Smooth muscle cell (in vitro differentiated cells): ENCODE measurements at regions not wholly inside any gene's neighbourhood (a gene's known extent, or its start where the extent isn't known, plus 50 kb on each side); places are given as distances from the start of the nearest gene placed in this dataset.

Source experiments
- DNase-seq: peaks from one replicate; lab custom pipeline; 2025; ENCODE audit not compliant: unreplicated experiment; lab: John Stamatoyannopoulos, UW
- H2AFZ ChIP-seq: fragments of 200-600 bp; sonication (generic); 2 replicates; pipeline ENCODE4 v1.6.0; 2016; ENCODE audit warnings: antibody characterized with exemption, low read depth, mild to moderate bottlenecking
- H3F3A ChIP-seq: fragments of 200-600 bp; sonication (generic); 2 replicates; pipeline ENCODE4 v1.6.0; 2017; ENCODE audit warnings: antibody characterized with exemption, low read depth
- H3K27ac ChIP-seq: fragments of 200-600 bp; sonication (generic); 2 replicates; pipeline ENCODE4 v1.5.1; 2016; ENCODE audit warnings: low read depth, mild to moderate bottlenecking
- H3K27me3 ChIP-seq: fragments of 200-600 bp; sonication (generic); 2 replicates; pipeline ENCODE4 v1.6.1; 2016; ENCODE audit warnings: low read depth, mild to moderate bottlenecking
- H3K36me3 ChIP-seq: fragments of 200-600 bp; sonication (generic); 2 replicates; pipeline ENCODE4 v1.5.1; 2016; ENCODE audit warnings: low read depth
- H3K4me1 ChIP-seq: fragments of 200-600 bp; sonication (generic); 2 replicates; pipeline ENCODE4 v1.5.1; 2016; ENCODE audit warnings: low read depth
- H3K4me2 ChIP-seq: fragments of 200-600 bp; sonication (generic); 2 replicates; pipeline ENCODE4 v1.6.0; 2016; ENCODE audit warnings: mild to moderate bottlenecking
- H3K4me3 ChIP-seq: fragments of 200-600 bp; sonication (generic); 2 replicates; pipeline ENCODE4 v1.5.1; 2016; ENCODE audit warnings: mild to moderate bottlenecking
- H3K79me2 ChIP-seq: fragments of 200-600 bp; sonication (generic); 2 replicates; pipeline ENCODE4 v1.6.0; 2016; ENCODE audit warnings: low read depth, mild to moderate bottlenecking
- H3K9ac ChIP-seq: fragments of 200-600 bp; sonication (generic); 2 replicates; pipeline ENCODE4 v1.6.0; 2016; ENCODE audit warnings: low read depth
- H3K9me3 ChIP-seq: fragments of 200-600 bp; sonication (generic); replicated peaks from 2 replicates; pipeline ENCODE4 v1.5.1; 2016; ENCODE audit warnings: low read depth
- H4K20me1 ChIP-seq: fragments of 200-600 bp; sonication (generic); 2 replicates; pipeline ENCODE4 v1.6.0; 2016; ENCODE audit warnings: low read depth
- CTCF ChIP-seq: fragments of 200-600 bp; sonication (generic); IDR thresholded peaks from 2 replicates; pipeline ENCODE4 v1.5.1; 2017; ENCODE audit warnings: borderline replicate concordance, mild to moderate bottlenecking, antibody characterized with exemption; ENCODE audit not compliant: insufficient read depth, poor library complexity, severe bottlenecking
- WGBS: methylation state at CpG from one replicate; pipeline ENCODE4 v1.1.7; 2016; ENCODE audit warnings: low lambda C conversion rate; 5-methylcytosine and 5-hydroxymethylcytosine counted together

- no peaks in the 10 kb centered on the region for H3K9me3 ChIP-seq
- no peaks in the 10 kb centered on the region for H3F3A ChIP-seq
- no peak for DNase-seq
- peaks cover 8% of the 10 kb centered on the region for H3K4me1 ChIP-seq
- H3K36me3 ChIP-seq = no peaks in the 10 kb centered on the region
- H4K20me1 ChIP-seq = no peaks in the 10 kb centered on the region
- H2AFZ ChIP-seq = no peak overlapping the region
- no peak for TF ChIP-seq CTCF
- H3K9ac ChIP-seq = no peak overlapping the region
- no peak overlapping the region for H3K27ac ChIP-seq
- H3K4me2 ChIP-seq = no peak overlapping the region
- H3K27me3 ChIP-seq = no peaks in the 10 kb centered on the region
- no peak overlapping the region for H3K4me3 ChIP-seq
- no peaks in the 10 kb centered on the region for H3K79me2 ChIP-seq
Measured at GRCh38 chr3:182668974-182669373, 124.3 kb upstream of the ATP11B start.

DNA sequence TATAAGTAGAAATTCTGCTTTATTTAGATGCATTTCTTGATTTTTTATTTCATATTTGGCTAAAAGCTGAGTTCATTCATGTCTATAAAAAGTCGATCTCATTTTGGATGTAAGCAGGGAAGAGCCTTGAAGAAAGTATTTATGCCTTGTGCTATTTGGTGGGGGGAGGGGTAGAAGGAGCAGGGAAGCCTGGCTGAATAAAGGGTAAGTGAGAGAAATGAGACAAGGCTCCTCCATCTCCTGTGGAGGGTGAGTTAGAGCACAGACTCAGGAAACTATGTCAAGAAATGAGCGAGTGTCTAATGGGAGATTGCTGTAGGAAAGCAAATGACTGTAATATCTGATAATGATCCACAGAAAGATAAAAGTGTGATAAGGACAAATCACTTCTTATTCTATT is 121.8 kb upstream of the ATP11B start:
- Histone ChIP-seq H3K9me3 (no peaks in the 10 kb centered on the region), H3K4me3 (no peak overlapping the region), H3K79me2 (no peaks in the 10 kb centered on the region), H2AFZ (no peak overlapping the region), H3K27me3 (peaks cover 11% of the 10 kb centered on the region), H3F3A (no peaks in the 10 kb centered on the region), H3K4me2 (no peak overlapping the region), H3K9ac (no peak overlapping the region), H3K27ac (no peak overlapping the region), H4K20me1 (no peaks in the 10 kb centered on the region), H3K36me3 (no peaks in the 10 kb centered on the region), H3K4me1 (peaks cover 8% of the 10 kb centered on the region)
- no peak for TF ChIP-seq CTCF
- no peak for DNase-seq
- 86% methylated on average over 2 of the region's 2 CpGs for WGBS

GRCh38 chr3:182671942-182672341 is 121.4 kb upstream of the ATP11B start:
- no peak for DNase-seq
- Histone ChIP-seq H3K27me3 (peaks cover 11% of the 10 kb centered on the region), H3K27ac (no peak overlapping the region), H4K20me1 (no peaks in the 10 kb centered on the region), H3K79me2 (no peaks in the 10 kb centered on the region), H2AFZ (no peak overlapping the region), H3K4me2 (no peak overlapping the region), H3K9me3 (no peaks in the 10 kb centered on the region), H3K4me1 (peaks cover 8% of the 10 kb centered on the region), H3K36me3 (no peaks in the 10 kb centered on the region), H3K4me3 (no peak overlapping the region), H3F3A (no peaks in the 10 kb centered on the region), H3K9ac (no peak overlapping the region)
- 68% methylated on average over 5 of the region's 5 CpGs for WGBS
- TF ChIP-seq CTCF = no peak

- no peaks in the 10 kb centered on the region for H3K36me3 ChIP-seq
- H3K27ac ChIP-seq = no peak overlapping the region
- H3K9me3 ChIP-seq = no peaks in the 10 kb centered on the region
- H3K4me1 ChIP-seq = peaks cover 8% of the 10 kb centered on the region
- no peaks in the 10 kb centered on the region for H4K20me1 ChIP-seq
- WGBS = 88% methylated on average over 3 of the region's 3 CpGs
- no peak for DNase-seq
- H2AFZ ChIP-seq = no peak overlapping the region
- H3K27me3 ChIP-seq = peaks cover 11% of the 10 kb centered on the region
- H3K4me2 ChIP-seq = no peak overlapping the region
- no peak overlapping the region for H3K4me3 ChIP-seq
- H3F3A ChIP-seq = no peaks in the 10 kb centered on the region
- H3K79me2 ChIP-seq = no peaks in the 10 kb centered on the region
- TF ChIP-seq CTCF = no peak
- H3K9ac ChIP-seq = no peak overlapping the region
Measured at GRCh38 chr3:182673336-182673735, 120.0 kb upstream of the ATP11B start.
